ENCODE measurements at regions not wholly inside any gene's neighbourhood (a gene's known extent, or its start where the extent isn't known, plus 50 kb on each side); places are given as distances from the start of the nearest gene placed in this dataset.

GRCh38 chr1:188243456-188243855 is 1414.7 kb downstream of the PLA2G4A start:
- TF ChIP-seq CTCF (IDR thresholded peaks at IDR 0.05), result no peak
- Mint-ChIP-seq H3K4me1 (no peaks in the 10 kb centered on the region), H3K27ac (no peak overlapping the region), H3K4me3 (no peak overlapping the region), H3K9me3 (no peaks in the 10 kb centered on the region), H3K36me3 (ENCODE audit: low read depth) (no peaks in the 10 kb centered on the region), H3K27me3 (no peaks in the 10 kb centered on the region)
- ChIA-PET CTCF (no interaction called here), POLR2A (no interaction called here)
- ATAC-seq (ENCODE audit: low read depth) (no peak), DNase-seq (no peak)
- intact Hi-C loops (cut with micrococcal nuclease), result no loop called here

GRCh38 chr1:188244681-188245080 is 1415.9 kb downstream of the PLA2G4A start:
- H3K9me3 Mint-ChIP-seq, result no peaks in the 10 kb centered on the region
- ChIA-PET POLR2A (no interaction called here), CTCF (no interaction called here)
- DNase-seq, result no peak
- intact Hi-C loops (cut with micrococcal nuclease), result no loop called here
- no peaks in the 10 kb centered on the region for H3K4me1 Mint-ChIP-seq
- no peak overlapping the region for H3K4me3 Mint-ChIP-seq
- no peaks in the 10 kb centered on the region for H3K36me3 Mint-ChIP-seq (ENCODE audit: low read depth)
- TF ChIP-seq CTCF (IDR thresholded peaks at IDR 0.05), result no peak
- H3K27me3 Mint-ChIP-seq, result no peaks in the 10 kb centered on the region
- no peak for ATAC-seq (ENCODE audit: low read depth)
- no peak overlapping the region for H3K27ac Mint-ChIP-seq

- Mint-ChIP-seq H3K4me1 (no peaks in the 10 kb centered on the region), H3K36me3 (ENCODE audit: low read depth) (no peaks in the 10 kb centered on the region), H3K9me3 (peaks cover 4% of the 10 kb centered on the region), H3K27ac (no peak overlapping the region), H3K4me3 (no peak overlapping the region), H3K27me3 (no peaks in the 10 kb centered on the region)
- ChIA-PET POLR2A (no interaction called here), CTCF (no interaction called here)
- no peak for TF ChIP-seq CTCF (IDR thresholded peaks at IDR 0.05)
- intact Hi-C loops (cut with micrococcal nuclease), result no loop called here
- DNase-seq (no peak), ATAC-seq (ENCODE audit: low read depth) (no peak)
Observed at GRCh38 chr1:188247255-188247654, 1418.5 kb downstream of the PLA2G4A start.

- Mint-ChIP-seq H3K4me1 (no peaks in the 10 kb centered on the region), H3K36me3 (ENCODE audit: low read depth) (no peaks in the 10 kb centered on the region), H3K4me3 (no peak overlapping the region), H3K9me3 (peaks cover 4% of the 10 kb centered on the region), H3K27me3 (no peaks in the 10 kb centered on the region), H3K27ac (no peak overlapping the region)
- no peak for TF ChIP-seq CTCF (IDR thresholded peaks at IDR 0.05)
- POLR2A ChIA-PET, result no interaction called here
- ATAC-seq (ENCODE audit: low read depth) (no peak), DNase-seq (no peak)
- intact Hi-C loops (cut with micrococcal nuclease), result no loop called here
- CTCF ChIA-PET, result no interaction called here
Observed at GRCh38 chr1:188249811-188250210, 1421.1 kb downstream of the PLA2G4A start.

- TF ChIP-seq CTCF (IDR thresholded peaks at IDR 0.05), result no peak
- ATAC-seq (ENCODE audit: low read depth) (no peak), DNase-seq (no peak)
- ChIA-PET POLR2A (no interaction called here), CTCF (no interaction called here)
- Mint-ChIP-seq H3K4me1 (no peaks in the 10 kb centered on the region), H3K27ac (no peak overlapping the region), H3K36me3 (ENCODE audit: low read depth) (no peaks in the 10 kb centered on the region), H3K4me3 (no peak overlapping the region), H3K9me3 (peaks cover 5% of the 10 kb centered on the region), H3K27me3 (no peaks in the 10 kb centered on the region)
- intact Hi-C loops (cut with micrococcal nuclease), result no loop called here
Observed at GRCh38 chr1:188251036-188251435, 1422.3 kb downstream of the PLA2G4A start.

Measured in activated B cell treated with CpG ODN at 0.5 μM for 24 hours (primary cell).